ENCODE measurements at regions not wholly inside any gene's neighbourhood (a gene's known extent, or its start where the extent isn't known, plus 50 kb on each side); places are given as distances from the start of the nearest gene placed in this dataset.
A peak's percentile ranks its signal among the peaks of the same experiment; 100 is the strongest.

DNA sequence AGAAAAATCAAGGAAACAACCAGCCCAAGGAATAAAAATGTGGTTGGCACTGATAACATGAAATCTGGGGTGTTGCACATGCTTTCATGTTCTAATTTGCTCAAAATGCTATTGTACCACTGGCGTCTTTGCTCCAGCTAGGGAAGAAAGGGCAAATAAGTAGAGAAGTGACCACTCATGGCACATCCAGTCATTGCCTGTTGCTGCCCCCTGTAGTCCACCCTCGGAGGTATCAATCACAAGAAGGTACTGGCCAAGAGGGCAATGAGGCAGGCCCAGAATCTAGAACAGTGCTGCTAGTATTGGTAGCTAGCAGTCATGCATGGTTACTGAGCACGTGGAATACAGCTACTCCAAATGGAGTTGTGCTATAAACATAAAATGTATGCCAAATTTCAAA lies 213.4 kb downstream of the CDCA7 start:
- Histone ChIP-seq H3K36me3 (ENCODE audit: low read depth, low read length) (no peaks in the 10 kb centered on the region), H3K9ac (ENCODE audit: low read length) (no peak overlapping the region), H3K4me1 (ENCODE audit: insufficient read depth, low read length) (peaks cover 26% of the 10 kb centered on the region), H3K27ac (ENCODE audit: low read length) (no peak overlapping the region), H3F3A (ENCODE audit: low read length, unreplicated experiment) (no peaks in the 10 kb centered on the region), H3K4me2 (ENCODE audit: low read length) (no peak overlapping the region), H3K9me3 (ENCODE audit: low read length) (no peaks in the 10 kb centered on the region), H2AFZ (ENCODE audit: low read length) (no peak overlapping the region), H3K4me3 (ENCODE audit: low read length) (no peak overlapping the region), H3K9me2 (replicated peaks; ENCODE audit: low read length) (no peaks in the 10 kb centered on the region), H3K27me3 (ENCODE audit: low read length) (no peaks in the 10 kb centered on the region), H3K79me2 (ENCODE audit: low read length) (peaks cover 10% of the 10 kb centered on the region; the same call in 1 of the 2 replicates), H4K20me1 (ENCODE audit: low read length) (no peaks in the 10 kb centered on the region)
- ChIA-PET CTCF (interaction anchor here (1.1 kb wide), 1 partner anchor 165 kb away, joined by 5 read pairs; no protein-coding TSS in a partner anchor), POLR2A (ENCODE audit: unreplicated experiment) (no interaction called here)
- TF ChIP-seq CTCF (conservative IDR thresholded peaks at IDR 0.05; ENCODE audit: low read depth, low read length) (peak; percentile 60), EZH2 (IDR thresholded peaks at IDR 0.05; ENCODE audit: low read length, unreplicated experiment) (no peak)
- DNase-seq (peak; percentile 56), ATAC-seq (peak; percentile 31; the same call in 1 of the 2 replicates)
- intact Hi-C loops (cut with micrococcal nuclease), result no loop called here
- no TSS peak for BruUV-seq (replicated peaks)

- ATAC-seq (peak; percentile 72), DNase-seq (peak; percentile 77)
- Histone ChIP-seq H3K9me2 (replicated peaks; ENCODE audit: low read length) (no peaks in the 10 kb centered on the region), H2AFZ (ENCODE audit: low read length) (peak overlapping the region; percentile 70), H3F3A (ENCODE audit: low read length, unreplicated experiment) (no peaks in the 10 kb centered on the region), H3K27ac (ENCODE audit: low read length) (peak overlapping the region; percentile 71), H3K4me2 (ENCODE audit: low read length) (peak overlapping the region; percentile 79), H3K79me2 (ENCODE audit: low read length) (peaks cover 24% of the 10 kb centered on the region), H3K27me3 (ENCODE audit: low read length) (no peaks in the 10 kb centered on the region), H3K9ac (ENCODE audit: low read length) (peak overlapping the region; percentile 26), H3K36me3 (ENCODE audit: low read depth, low read length) (no peaks in the 10 kb centered on the region), H3K4me3 (ENCODE audit: low read length) (peak overlapping the region; percentile 58), H4K20me1 (ENCODE audit: low read length) (no peaks in the 10 kb centered on the region), H3K4me1 (ENCODE audit: insufficient read depth, low read length) (peaks cover 40% of the 10 kb centered on the region), H3K9me3 (ENCODE audit: low read length) (no peaks in the 10 kb centered on the region)
- POLR2A ChIA-PET (ENCODE audit: unreplicated experiment), result no interaction called here
- intact Hi-C loops (cut with micrococcal nuclease), result loop anchor here (1.0 to 10.0 kb wide), 11 partner anchors 20 to 771 kb away; no protein-coding TSS in a partner anchor
- TF ChIP-seq CTCF (conservative IDR thresholded peaks at IDR 0.05; ENCODE audit: low read depth, low read length) (peak; percentile 70), EZH2phosphoT487 (IDR thresholded peaks at IDR 0.05; ENCODE audit: borderline replicate concordance, low read length) (no peak)
- no TSS peak for BruUV-seq (replicated peaks)
- CTCF ChIA-PET, result interaction anchor here (0.7 kb wide), 2 partner anchors 60 to 313 kb away, joined by 3 to 5 read pairs; no protein-coding TSS in a partner anchor
Observed at GRCh38 chr2:173571021-173571821, 216.5 kb downstream of the CDCA7 start.

All from PC-3 (cell line).